ENCODE measurements at regions not wholly inside any gene's neighbourhood (a gene's known extent, or its start where the extent isn't known, plus 50 kb on each side); places are given as distances from the start of the nearest gene placed in this dataset.

GRCh38 chr3:145522893-145523651 is 637.9 kb downstream of the PLOD2 start:
- TF ChIP-seq CTCF (IDR thresholded peaks at IDR 0.05) (no peak), POLR2A (IDR thresholded peaks at IDR 0.05) (no peak)

Measured in body of pancreas (tissue), 4 donors.